GM18907 (cell line): ENCODE measurements at regions not wholly inside any gene's neighbourhood (a gene's known extent, or its start where the extent isn't known, plus 50 kb on each side); places are given as distances from the start of the nearest gene placed in this dataset.
A peak's percentile ranks its signal among the peaks of the same experiment; 100 is the strongest.

Experiments
- ATAC-seq: cut with Tn5 transposase; IDR thresholded peaks from one replicate; pipeline ENCODE4 v1.9.1; 2021; ENCODE audit warnings: mild to moderate bottlenecking, moderate library complexity; ENCODE audit not compliant: unreplicated experiment

DNA sequence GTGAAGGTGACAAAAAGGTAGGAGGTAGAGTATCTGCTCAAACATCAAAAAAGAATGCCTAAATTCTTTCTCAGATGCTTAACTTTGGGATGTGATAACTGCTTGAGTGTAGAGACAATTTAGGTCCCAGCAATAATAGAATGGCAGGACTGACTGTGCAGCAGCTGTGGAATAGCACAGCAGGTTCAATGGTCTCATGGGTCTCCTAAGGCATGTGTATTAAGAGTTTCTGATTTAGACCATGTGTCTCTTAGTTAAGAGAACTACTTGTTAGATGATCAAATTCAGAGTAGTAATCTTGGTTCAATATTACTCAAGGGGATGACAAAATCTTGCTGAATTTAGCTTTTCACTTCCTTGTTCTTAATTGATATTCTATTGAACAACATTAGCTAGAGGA is 72.0 kb downstream of the ALX1 start:
- no peak for ATAC-seq

DNA sequence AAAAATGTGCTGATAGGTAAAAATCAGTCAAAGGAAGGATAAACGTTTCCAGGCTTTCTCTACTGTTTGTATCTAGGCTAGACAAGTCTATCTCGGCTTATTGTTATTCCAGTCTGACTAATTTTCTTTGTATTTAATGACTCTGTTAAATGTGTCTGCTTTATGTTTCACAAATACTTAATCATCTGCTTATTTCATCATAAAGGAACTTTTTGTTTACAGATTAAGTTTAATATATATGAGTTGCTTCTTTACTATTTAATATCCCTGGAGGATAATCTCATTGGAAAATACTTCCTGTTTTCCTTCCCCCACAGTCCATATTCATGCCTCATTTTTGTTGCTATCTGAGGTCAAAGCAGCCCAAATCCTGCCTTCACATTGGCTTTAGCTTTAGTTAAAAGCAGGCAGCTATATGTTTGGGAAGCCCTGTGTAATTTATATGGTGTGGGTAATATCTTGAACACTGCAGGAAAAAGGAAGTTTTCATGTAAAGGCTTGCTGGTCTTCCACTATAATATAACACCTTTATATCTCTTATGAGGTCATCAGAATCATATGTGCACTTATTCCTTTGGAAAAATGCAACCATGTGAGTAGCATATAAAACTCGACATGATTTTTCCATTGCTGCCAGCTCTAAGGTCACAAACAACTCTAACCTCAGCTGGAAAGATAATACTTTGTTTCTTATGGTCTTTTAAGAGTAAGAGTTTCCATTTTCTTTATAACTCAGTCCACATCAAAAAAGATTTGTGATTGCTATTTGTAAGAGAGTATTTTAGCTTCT is 76.8 kb downstream of the ALX1 start:
- ATAC-seq, result no peak

DNA sequence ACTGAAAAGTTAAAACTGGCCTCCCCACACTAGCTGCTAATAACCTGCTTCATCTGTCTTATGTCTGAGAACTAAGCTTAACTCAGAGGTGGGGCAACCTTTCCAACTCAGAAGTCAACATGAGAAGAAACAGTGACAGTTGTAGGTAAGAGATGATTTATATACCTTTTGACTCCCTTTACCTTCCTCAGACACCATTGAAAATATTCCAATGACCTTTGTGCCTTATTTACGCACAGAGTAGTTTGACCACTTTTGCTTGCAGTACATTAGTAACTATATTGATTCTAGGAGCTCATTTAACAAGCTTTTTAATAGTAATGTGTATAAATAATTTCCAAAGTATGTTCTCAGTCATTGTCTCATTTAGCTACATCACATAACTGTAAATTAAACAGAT is 77.6 kb downstream of the ALX1 start:
- no peak for ATAC-seq

- no peak for ATAC-seq
Measured at GRCh38 chr12:85358715-85359114, 78.7 kb downstream of the ALX1 start.

- no peak for ATAC-seq
Measured at GRCh38 chr12:85363382-85364190, 83.6 kb downstream of the ALX1 start.

DNA sequence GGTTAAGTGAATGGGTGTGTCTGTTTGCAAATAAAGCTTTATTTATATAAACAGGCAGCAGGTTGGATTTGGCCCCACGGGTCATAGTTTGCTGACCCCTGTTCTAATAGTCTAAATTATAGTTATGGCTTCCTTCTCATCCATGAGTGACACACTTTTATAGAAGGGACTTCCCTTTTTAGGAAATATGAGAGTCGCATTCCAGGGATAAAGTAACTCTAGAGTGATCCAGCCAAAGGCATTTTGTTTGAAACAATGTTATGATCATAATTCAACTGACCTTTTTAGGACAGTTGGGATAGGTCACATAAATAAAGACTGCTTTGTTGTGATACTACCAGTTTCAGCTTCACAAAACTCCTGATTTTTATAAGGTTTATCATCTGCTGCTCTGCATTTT is 87.9 kb downstream of the ALX1 start:
- ATAC-seq, result no peak

- no peak for ATAC-seq
Measured at GRCh38 chr12:85369365-85370154, 89.5 kb downstream of the ALX1 start.

GRCh38 chr12:85373045-85373444 is 93.0 kb downstream of the ALX1 start:
- ATAC-seq, result no peak

- no peak for ATAC-seq
Measured at GRCh38 chr12:85374981-85375380, 95.0 kb downstream of the ALX1 start.

DNA sequence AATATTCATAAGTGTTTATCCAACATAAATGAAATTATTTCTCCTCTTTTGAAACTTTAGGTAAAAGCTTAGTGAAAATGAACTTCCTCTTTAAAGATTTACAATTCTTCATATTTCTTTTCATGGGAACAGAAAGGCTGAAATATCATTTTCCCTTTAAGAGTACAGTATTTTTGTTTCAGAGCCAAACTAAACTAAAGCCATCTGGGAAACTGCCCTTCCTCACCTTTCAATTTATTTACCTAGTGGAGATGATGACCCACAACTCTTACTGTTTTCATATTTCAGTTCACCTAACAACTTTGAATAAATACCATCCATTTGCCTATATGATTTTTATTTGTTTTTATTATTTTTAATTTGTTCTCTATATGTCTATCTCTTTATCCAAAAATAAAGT is 105.4 kb downstream of the ALX1 start:
- ATAC-seq, result no peak

DNA sequence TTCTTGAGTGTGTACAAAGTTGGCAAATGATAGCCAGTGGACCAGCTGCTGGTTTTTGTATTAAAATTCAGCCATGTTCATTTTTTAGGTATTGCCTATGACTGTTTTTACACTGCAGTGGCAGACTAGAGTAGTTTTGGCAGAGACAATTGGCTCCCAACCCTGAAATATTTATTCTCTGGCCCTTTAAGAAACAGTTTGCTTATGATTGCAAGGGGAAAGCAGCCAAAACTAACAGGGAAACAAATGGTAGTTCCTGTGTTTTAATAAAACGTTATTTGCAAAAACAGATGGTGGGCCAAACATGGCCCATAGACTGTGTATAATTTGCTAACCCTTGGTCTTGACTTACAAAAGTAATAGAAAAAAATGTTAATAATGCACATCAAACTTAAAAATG is 110.2 kb downstream of the ALX1 start:
- no peak for ATAC-seq

DNA sequence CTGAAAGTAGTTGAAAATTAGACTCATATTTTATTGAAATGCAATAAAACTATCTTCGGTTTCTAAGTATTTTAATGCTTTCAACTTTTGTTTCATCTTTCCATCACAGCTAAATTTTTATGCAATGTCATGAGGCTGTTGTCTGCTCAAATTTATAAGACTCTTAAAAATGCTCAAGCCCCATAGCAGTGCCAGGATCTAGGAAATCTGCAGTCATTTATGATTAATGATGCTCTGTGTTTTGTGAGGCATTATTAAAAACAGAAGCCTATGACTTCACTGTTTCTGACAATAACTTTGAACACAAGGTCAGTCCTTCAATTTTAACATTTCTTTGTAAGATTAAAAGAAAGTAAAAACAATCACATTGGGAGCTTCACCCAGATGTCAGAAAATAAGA is 112.5 kb downstream of the ALX1 start:
- no peak for ATAC-seq

GRCh38 chr12:85393606-85394005 is 113.6 kb downstream of the ALX1 start:
- ATAC-seq, result no peak

DNA sequence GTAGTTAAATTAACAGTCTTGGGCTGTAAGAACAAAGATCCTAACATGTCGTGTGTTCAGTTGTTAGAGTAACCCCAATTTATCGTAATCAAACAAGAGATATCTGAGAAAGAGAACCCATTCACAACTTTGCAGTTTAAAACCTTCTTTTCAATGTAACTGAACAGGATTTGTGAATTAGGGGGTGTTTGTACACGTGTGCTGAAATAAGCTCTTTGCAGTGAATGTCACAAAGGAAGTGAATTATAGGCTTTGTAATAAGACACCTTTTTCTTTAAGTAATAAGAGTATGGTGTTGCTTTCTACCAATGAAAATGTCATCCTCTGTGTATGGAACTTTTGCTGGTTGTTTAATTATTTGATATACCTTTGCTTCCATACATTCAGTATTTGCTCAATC is 114.0 kb downstream of the ALX1 start:
- ATAC-seq, result no peak

- no peak for ATAC-seq
Measured at GRCh38 chr12:85394809-85395208, 114.8 kb downstream of the ALX1 start.

DNA sequence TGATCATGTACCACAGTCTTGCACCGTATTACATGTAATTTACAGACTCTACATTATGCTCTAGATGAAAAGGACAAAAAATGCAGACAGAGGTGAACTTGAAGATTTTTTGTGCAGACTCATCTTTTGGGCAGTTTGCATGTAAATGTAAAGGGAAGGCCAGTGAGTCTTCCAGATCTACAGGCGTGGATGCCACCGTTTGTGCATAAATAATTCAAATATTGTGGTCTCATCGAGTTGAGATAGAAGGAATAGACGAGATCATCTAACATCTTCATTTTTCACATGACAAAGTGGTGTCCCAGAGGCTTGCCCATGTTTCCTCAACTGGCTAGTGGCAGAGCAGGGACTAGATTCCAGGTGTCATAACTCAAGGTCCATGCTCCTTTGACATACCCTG is 125.2 kb downstream of the ALX1 start:
- ATAC-seq, result no peak

DNA sequence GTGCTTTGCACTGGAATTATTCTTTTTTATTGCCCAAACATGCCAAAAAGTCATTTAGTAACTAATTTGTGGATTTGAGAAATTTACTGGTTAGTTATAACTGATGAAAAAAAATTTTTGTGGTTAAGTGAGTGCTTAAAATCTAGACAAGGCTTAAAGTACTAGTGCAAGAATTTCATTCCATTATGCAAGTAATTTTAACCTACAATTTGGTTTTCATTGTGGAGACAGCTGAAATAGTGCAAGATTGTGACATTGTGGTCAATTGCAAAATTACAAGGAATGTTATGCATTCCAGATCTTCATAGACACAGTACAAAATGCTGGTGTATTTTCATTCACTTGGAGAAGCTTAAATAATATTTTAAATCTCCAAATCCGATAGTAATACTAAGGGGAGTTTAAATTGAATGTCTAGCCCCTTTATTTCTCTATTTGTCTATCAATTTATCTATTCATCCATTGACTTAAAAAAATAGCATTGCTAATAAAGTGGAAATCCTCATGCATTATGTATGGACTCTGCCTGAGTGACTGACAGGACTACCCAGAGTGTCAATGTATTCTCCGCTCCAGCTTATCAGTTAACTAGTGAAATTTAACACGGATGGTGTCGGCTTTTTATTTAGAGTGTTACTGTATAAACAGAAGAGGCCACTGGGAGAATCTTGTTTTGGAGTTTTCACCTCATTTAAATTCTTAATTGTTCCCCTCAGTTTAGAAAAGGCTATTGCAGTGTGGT is 125.9 kb downstream of the ALX1 start:
- ATAC-seq, result no peak

DNA sequence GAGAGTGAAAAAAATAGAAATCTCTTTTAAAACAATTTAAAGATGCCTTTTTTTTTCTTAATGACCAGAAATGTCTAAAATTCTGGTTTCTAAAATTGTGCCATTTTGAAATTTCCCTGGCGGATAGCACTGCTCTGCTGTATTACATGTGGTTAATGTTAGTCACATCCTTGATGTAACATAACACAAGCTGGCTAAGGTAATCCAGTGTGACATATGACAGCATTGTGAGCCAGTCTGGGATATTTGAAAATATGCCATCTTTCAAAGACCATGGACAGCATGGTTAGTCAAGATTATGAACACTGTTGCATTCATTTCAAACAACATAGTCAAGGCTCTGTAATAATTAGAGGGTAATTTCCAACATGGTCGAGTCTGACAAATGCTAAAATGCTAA is 133.2 kb downstream of the ALX1 start:
- no peak for ATAC-seq

DNA sequence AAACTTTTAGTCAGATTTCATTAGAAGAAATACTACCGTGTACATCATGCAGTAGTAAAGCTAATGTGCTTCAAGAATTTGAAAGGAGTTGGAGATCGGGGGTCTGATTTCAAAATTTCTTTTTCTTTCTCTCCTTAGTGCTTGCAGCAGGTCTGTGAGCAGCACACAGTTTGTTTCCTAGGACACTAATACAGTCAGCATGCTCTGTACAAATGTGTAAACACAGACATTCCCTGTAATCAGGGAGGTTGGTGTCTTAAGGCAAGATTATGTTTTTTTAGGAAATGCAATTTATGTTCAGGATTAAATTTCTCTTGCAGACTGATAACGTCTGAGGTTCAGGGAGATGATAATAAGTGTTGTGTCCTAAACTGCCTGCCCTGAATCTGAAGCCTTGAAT is 142.7 kb downstream of the ALX1 start:
- ATAC-seq, result no peak

DNA sequence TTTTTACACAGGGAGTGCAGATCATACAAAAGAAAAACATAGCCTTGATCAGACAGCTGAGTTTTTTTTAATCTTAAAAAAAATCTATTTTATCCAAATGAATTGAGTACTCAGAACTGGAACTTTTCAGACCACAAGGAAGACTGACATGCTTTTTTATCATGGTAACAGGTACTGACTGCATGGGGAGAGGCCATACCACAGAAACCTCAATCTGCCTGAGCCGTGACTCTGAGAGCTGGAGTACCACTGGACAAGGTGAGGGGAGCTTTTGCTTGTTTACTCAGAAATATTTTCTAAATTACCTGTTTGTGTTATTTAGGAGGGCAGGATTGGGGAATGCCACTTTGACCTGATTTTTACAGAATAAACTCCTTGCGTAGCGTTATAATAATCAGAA is 143.9 kb downstream of the ALX1 start:
- peak; percentile 82 for ATAC-seq
